ENCODE measurements at regions not wholly inside any gene's neighbourhood (a gene's known extent, or its start where the extent isn't known, plus 50 kb on each side); places are given as distances from the start of the nearest gene placed in this dataset.

GRCh38 chr5:118628660-118629354 is 359.5 kb downstream of the DTWD2 start:
- TF ChIP-seq CTCF (IDR thresholded peaks at IDR 0.05): no peak
- Histone ChIP-seq H3K9me3 (no peaks in the 10 kb centered on the region), H3K27me3 (replicated peaks; ENCODE audit: insufficient read depth) (no peaks in the 10 kb centered on the region), H3K4me3 (no peak overlapping the region), H3K4me1 (ENCODE audit: control insufficient read depth in 1 of 2, low read depth in 2 of 2) (no peaks in the 10 kb centered on the region), H3K36me3 (no peaks in the 10 kb centered on the region), H3K27ac (no peak overlapping the region)
- DNase-seq (ENCODE audit: low spot score): no peak
- no peak for ATAC-seq (ENCODE audit: insufficient number of reproducible peaks, low FRiP score, low read depth)

GRCh38 chr5:118620233-118620632 is 368.1 kb downstream of the DTWD2 start:
- ATAC-seq (ENCODE audit: insufficient number of reproducible peaks, low FRiP score, low read depth) (no peak), DNase-seq (ENCODE audit: low spot score) (no peak)
- Histone ChIP-seq H3K36me3 (no peaks in the 10 kb centered on the region), H3K9me3 (no peaks in the 10 kb centered on the region), H3K27ac (no peak overlapping the region), H3K4me3 (no peak overlapping the region), H3K27me3 (replicated peaks; ENCODE audit: insufficient read depth) (no peaks in the 10 kb centered on the region), H3K4me1 (ENCODE audit: control insufficient read depth in 1 of 2, low read depth in 2 of 2) (peaks cover 0 to 8% of the 10 kb centered on the region in 2 donors)
- TF ChIP-seq CTCF (IDR thresholded peaks at IDR 0.05): no peak

GRCh38 chr5:118619823-118620222 is 368.5 kb downstream of the DTWD2 start:
- Histone ChIP-seq H3K4me1 (ENCODE audit: control insufficient read depth in 1 of 2, low read depth in 2 of 2) (peaks cover 0 to 8% of the 10 kb centered on the region in 2 donors), H3K27me3 (replicated peaks; ENCODE audit: insufficient read depth) (no peaks in the 10 kb centered on the region), H3K4me3 (no peak overlapping the region), H3K27ac (no peak overlapping the region), H3K36me3 (no peaks in the 10 kb centered on the region), H3K9me3 (no peaks in the 10 kb centered on the region)
- DNase-seq (ENCODE audit: low spot score) (no peak), ATAC-seq (ENCODE audit: insufficient number of reproducible peaks, low FRiP score, low read depth) (no peak)
- no peak for TF ChIP-seq CTCF (IDR thresholded peaks at IDR 0.05)

- Histone ChIP-seq H3K27me3 (replicated peaks; ENCODE audit: insufficient read depth) (no peaks in the 10 kb centered on the region), H3K4me3 (no peak overlapping the region), H3K9me3 (no peaks in the 10 kb centered on the region), H3K27ac (no peak overlapping the region), H3K36me3 (no peaks in the 10 kb centered on the region), H3K4me1 (ENCODE audit: control insufficient read depth in 1 of 2, low read depth in 2 of 2) (peaks cover 0 to 8% of the 10 kb centered on the region in 2 donors)
- no peak for TF ChIP-seq CTCF (IDR thresholded peaks at IDR 0.05)
- no peak for DNase-seq (ENCODE audit: low spot score)
- ATAC-seq (ENCODE audit: insufficient number of reproducible peaks, low FRiP score, low read depth): no peak
Measured at GRCh38 chr5:118616281-118616680, 372.1 kb downstream of the DTWD2 start.

- ATAC-seq (ENCODE audit: insufficient number of reproducible peaks, low FRiP score, low read depth) (no peak), DNase-seq (ENCODE audit: low spot score) (no peak)
- H3K9me3 ChIP-seq: no peaks in the 10 kb centered on the region
- H3K27ac ChIP-seq: no peak overlapping the region
- no peak overlapping the region for H3K4me3 ChIP-seq
- H3K4me1 ChIP-seq (ENCODE audit: control insufficient read depth in 1 of 2, low read depth in 2 of 2): no peaks in the 10 kb centered on the region
- H3K27me3 ChIP-seq (replicated peaks; ENCODE audit: insufficient read depth): no peaks in the 10 kb centered on the region
- H3K36me3 ChIP-seq: no peaks in the 10 kb centered on the region
- TF ChIP-seq CTCF (IDR thresholded peaks at IDR 0.05): no peak
Measured at GRCh38 chr5:118614731-118615456, 373.5 kb downstream of the DTWD2 start.

Data from thoracic aorta (tissue), 2 donors.